ENCODE measurements at regions not wholly inside any gene's neighbourhood (a gene's known extent, or its start where the extent isn't known, plus 50 kb on each side); places are given as distances from the start of the nearest gene placed in this dataset.

DNA sequence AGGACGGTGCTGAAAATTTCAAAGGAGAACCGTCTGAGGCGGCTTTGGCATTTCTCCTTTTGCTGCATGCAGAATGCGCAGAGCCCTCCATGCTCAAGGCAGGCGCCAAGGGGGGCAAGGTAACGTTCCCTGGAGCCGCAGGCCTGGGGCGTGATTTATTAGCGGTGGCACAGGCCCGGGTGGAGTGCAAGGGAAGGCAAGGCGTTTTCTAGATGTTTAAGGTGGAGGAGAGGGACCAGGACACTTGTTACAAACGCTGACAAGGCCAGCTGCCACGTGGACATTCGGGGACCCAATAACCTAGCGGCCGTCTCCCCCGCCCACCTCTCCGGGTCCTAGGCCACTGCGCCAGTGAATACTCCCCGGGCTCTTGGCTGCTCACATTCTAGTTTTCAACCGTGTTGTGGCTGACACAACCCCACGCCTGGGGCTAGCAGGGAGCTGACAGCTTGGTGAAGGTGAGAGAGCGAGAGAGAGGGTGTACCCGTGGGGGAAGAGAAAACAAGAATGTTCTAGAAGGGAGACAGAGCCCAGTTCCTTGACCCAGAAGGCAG is 250.1 kb downstream of the C16orf95 start (continued):
- TF ChIP-seq, protein P1, sequence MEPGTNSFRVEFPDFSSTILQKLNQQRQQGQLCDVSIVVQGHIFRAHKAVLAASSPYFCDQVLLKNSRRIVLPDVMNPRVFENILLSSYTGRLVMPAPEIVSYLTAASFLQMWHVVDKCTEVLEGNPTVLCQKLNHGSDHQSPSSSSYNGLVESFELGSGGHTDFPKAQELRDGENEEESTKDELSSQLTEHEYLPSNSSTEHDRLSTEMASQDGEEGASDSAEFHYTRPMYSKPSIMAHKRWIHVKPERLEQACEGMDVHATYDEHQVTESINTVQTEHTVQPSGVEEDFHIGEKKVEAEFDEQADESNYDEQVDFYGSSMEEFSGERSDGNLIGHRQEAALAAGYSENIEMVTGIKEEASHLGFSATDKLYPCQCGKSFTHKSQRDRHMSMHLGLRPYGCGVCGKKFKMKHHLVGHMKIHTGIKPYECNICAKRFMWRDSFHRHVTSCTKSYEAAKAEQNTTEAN (CRISPR knock-in tag; IDR thresholded peaks at IDR 0.05) = no peak
- TF ChIP-seq, protein P2, sequence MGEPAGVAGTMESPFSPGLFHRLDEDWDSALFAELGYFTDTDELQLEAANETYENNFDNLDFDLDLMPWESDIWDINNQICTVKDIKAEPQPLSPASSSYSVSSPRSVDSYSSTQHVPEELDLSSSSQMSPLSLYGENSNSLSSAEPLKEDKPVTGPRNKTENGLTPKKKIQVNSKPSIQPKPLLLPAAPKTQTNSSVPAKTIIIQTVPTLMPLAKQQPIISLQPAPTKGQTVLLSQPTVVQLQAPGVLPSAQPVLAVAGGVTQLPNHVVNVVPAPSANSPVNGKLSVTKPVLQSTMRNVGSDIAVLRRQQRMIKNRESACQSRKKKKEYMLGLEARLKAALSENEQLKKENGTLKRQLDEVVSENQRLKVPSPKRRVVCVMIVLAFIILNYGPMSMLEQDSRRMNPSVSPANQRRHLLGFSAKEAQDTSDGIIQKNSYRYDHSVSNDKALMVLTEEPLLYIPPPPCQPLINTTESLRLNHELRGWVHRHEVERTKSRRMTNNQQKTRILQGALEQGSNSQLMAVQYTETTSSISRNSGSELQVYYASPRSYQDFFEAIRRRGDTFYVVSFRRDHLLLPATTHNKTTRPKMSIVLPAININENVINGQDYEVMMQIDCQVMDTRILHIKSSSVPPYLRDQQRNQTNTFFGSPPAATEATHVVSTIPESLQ (CRISPR knock-in tag; IDR thresholded peaks at IDR 0.05) = no peak
- TF ChIP-seq, protein P3, sequence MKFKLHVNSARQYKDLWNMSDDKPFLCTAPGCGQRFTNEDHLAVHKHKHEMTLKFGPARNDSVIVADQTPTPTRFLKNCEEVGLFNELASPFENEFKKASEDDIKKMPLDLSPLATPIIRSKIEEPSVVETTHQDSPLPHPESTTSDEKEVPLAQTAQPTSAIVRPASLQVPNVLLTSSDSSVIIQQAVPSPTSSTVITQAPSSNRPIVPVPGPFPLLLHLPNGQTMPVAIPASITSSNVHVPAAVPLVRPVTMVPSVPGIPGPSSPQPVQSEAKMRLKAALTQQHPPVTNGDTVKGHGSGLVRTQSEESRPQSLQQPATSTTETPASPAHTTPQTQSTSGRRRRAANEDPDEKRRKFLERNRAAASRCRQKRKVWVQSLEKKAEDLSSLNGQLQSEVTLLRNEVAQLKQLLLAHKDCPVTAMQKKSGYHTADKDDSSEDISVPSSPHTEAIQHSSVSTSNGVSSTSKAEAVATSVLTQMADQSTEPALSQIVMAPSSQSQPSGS (CRISPR knock-in tag; IDR thresholded peaks at IDR 0.05; ENCODE audit: borderline replicate concordance, low read depth) = no peak
- no peak for TF ChIP-seq TEAD4 (CRISPR knock-in tag; IDR thresholded peaks at IDR 0.05)

DNA sequence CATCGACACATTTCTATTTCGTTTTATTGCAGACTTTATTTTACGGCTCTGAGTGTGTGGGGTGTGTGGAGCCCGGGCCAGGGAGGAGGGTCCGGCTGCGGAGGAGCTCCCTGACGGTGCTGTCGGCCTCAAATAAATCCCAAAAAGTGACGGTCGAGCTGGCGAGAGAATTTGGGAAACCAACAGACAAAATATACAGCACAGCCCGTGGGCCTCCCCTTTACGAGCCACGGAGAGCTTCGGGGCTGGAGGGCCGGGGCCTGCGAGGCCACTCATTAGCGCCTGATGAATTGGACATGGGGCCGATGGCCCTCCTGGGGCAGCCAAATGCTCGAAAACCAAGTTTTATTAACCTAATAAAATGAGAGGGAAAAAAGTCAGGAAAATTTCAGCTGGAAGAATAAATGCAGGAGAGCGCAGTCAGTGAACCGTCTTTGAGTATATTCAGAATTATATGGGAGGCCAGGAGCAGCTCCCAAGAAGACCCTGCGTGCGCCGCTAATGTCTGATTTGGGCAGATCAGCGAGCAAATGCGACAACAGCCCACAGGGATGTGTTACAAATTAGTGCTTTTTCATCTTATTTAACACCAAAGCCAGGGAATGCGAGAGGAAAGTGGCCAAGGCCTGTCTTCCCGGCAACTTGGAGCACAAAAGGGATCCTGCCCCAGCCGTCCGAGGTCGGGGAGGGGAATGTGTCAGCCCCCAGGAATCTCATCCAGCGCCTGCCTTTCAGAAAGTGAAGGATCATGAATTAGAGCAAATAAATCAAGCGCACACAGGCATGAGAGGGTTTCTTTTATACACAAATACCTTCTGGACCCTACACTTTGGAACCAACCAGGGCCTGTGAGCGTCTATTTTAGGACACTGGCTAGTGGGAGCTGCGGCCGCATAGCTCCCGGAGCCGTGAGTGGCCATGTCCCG is 249.1 kb downstream of the C16orf95 start:
- Mint-ChIP-seq H3K4me1 (peaks cover 39% of the 10 kb centered on the region), H3K36me3 (no peaks in the 10 kb centered on the region), H3K27ac (peak overlapping the region; percentile 23; the same call in 1 of the 2 replicates), H3K9me3 (no peaks in the 10 kb centered on the region), H3K27me3 (ENCODE audit: low read depth) (no peaks in the 10 kb centered on the region), H3K4me3 (no peak overlapping the region)
- TF ChIP-seq, protein P1 (CRISPR knock-in tag; IDR thresholded peaks at IDR 0.05) = no peak
- no peak for TF ChIP-seq ATF1 (CRISPR knock-in tag; IDR thresholded peaks at IDR 0.05)
- no peak for TF ChIP-seq GTF2I (CRISPR knock-in tag; conservative IDR thresholded peaks at IDR 0.05)
- TF ChIP-seq, protein P4, sequence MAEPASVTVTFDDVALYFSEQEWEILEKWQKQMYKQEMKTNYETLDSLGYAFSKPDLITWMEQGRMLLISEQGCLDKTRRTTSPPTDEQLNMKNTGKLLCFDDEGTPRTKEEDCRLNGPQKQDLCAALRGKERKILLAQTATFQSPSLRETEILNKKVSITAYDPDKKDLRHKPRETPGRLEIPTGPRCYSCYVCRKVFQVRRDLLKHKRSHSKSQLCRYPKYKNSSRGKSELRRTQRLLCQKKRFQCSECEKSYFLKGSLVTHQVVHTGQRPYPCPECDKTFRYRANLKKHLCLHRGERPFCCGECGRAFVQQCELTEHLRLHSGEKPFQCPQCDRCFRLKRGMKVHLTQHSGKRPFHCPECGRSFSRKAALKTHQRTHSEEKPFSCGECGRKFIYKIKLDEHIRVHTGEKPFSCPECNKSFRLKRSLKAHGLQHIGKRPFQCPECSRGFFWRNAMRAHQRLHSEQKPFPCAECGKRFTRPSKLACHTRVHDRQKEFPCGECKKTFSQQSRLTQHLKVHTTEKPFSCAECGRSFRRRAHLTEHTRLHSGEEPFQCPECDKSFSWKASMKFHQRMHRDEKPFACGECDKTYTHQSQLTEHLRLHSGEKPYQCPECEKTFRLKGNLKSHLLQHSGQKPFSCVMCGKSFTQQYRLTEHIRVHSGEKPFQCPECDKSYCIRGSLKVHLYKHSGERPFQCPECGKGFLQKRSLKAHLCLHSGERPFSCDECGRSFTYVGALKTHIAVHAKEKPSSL (CRISPR knock-in tag; conservative IDR thresholded peaks at IDR 0.05) = no peak
- TF ChIP-seq PRRX2 (CRISPR knock-in tag; IDR thresholded peaks at IDR 0.05) = no peak
- TF ChIP-seq TEAD1 (CRISPR knock-in tag; IDR thresholded peaks at IDR 0.05) = no peak
- TF ChIP-seq NR2C2 (CRISPR knock-in tag; IDR thresholded peaks at IDR 0.05) = no peak
- TF ChIP-seq TP53 (CRISPR knock-in tag; IDR thresholded peaks at IDR 0.05) = no peak
- TF ChIP-seq TEAD4 (CRISPR knock-in tag; IDR thresholded peaks at IDR 0.05) = no peak
- TF ChIP-seq ZNF232 (CRISPR knock-in tag; IDR thresholded peaks at IDR 0.05) = no peak
- TF ChIP-seq, protein P5, sequence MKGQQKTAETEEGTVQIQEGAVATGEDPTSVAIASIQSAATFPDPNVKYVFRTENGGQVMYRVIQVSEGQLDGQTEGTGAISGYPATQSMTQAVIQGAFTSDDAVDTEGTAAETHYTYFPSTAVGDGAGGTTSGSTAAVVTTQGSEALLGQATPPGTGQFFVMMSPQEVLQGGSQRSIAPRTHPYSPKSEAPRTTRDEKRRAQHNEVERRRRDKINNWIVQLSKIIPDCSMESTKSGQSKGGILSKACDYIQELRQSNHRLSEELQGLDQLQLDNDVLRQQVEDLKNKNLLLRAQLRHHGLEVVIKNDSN (CRISPR knock-in tag; IDR thresholded peaks at IDR 0.05) = no peak
- TF ChIP-seq SP1 (CRISPR knock-in tag; conservative IDR thresholded peaks at IDR 0.05) = no peak
- TF ChIP-seq ELF4 (CRISPR knock-in tag; IDR thresholded peaks at IDR 0.05; ENCODE audit: low read depth) = no peak
- TF ChIP-seq, protein P3 (CRISPR knock-in tag; IDR thresholded peaks at IDR 0.05; ENCODE audit: borderline replicate concordance, low read depth) = no peak
- TF ChIP-seq ZNF121 (CRISPR knock-in tag; IDR thresholded peaks at IDR 0.05) = no peak
- TF ChIP-seq IRF2 (CRISPR knock-in tag; IDR thresholded peaks at IDR 0.05; ENCODE audit: borderline replicate concordance, low read depth) = no peak
- TF ChIP-seq ZNF219 (CRISPR knock-in tag; IDR thresholded peaks at IDR 0.05; ENCODE audit: borderline replicate concordance) = no peak
- TF ChIP-seq NFE2L1 (CRISPR knock-in tag; IDR thresholded peaks at IDR 0.05) = no peak
- TF ChIP-seq, protein P6, sequence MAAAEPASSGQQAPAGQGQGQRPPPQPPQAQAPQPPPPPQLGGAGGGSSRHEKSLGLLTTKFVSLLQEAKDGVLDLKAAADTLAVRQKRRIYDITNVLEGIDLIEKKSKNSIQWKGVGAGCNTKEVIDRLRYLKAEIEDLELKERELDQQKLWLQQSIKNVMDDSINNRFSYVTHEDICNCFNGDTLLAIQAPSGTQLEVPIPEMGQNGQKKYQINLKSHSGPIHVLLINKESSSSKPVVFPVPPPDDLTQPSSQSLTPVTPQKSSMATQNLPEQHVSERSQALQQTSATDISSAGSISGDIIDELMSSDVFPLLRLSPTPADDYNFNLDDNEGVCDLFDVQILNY (CRISPR knock-in tag; IDR thresholded peaks at IDR 0.05) = no peak
- TF ChIP-seq NFATC4 (CRISPR knock-in tag; IDR thresholded peaks at IDR 0.05) = no peak
- ChIA-PET CTCF (interaction anchor here (0.6 to 4.2 kb wide), 5 partner anchors 9 to 394 kb away, joined by 3 to 25 read pairs (median 3); no protein-coding TSS in a partner anchor), POLR2A (no interaction called here)
- DNase-seq (ENCODE audit: low spot score) = no peak
- no peak for ATAC-seq
